H54 (cell line): ENCODE measurements at regions not wholly inside any gene's neighbourhood (a gene's known extent, or its start where the extent isn't known, plus 50 kb on each side); places are given as distances from the start of the nearest gene placed in this dataset.

Experiments used
- DNase-seq: peaks from one replicate; pipeline ENCODE4 v3.0.0; 2011; ENCODE audit warnings: low spot score, mixed read lengths; ENCODE audit not compliant: insufficient read length
- FAIRE-seq: peaks from 3 replicates; lab custom pipeline; 2011; peaks lifted over from hg19 to GRCh38; lab: Jason Lieb, UNC
- POLR2A ChIP-seq: IDR thresholded peaks from 2 replicates; pipeline ENCODE4 v1.6.1; 2011; ENCODE audit warnings: low read depth, mild to moderate bottlenecking, low read length

DNA sequence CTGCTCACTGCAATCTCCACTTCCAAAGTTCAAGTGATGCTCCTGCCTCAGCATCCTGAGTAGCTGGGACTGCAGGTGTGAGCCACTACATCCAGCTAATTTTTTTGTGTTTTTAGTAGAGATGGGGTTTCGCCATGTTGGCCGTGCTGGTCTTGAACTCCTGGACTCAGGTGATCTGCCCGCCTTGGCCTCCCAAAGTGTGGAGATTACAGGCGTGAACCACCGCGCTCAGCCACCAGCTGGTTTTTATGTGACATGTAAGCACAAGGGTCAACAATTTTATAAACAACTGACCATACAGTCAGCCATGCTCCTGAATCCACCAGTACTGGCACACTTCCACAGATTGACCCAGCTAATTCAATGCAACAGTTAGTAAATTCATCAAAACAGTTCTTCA, 526.3 kb upstream of the LRRC4C start:
- FAIRE-seq (no peak), DNase-seq (no peak)
- no peak for TF ChIP-seq POLR2A

DNA sequence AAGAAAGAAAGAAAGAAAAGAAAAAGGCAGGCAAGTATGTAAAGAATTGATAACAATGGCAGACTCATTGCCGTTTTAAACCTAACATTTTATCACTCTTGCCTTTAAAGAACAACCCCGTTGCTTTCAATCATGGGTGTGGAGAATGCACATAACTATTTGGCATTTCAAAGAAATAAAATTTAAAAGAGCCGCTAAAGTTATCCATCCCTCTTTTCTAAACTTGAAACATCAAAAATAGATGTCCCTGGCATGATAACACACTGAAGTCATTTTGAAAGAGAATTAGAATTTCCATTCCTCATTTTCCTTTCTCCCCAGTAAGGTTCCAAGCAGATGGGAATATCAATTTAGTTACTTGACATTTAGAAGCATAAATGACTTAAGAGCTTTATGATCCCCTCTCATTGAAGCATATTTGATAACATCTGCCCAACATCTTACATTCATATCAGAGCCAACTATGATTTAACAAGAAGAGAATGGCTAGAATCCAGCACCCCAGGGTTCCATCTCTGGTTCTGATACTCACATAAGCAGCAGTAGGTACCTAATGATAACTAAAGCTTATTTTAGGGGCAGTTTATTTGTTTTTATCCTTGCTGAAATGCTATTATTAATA, 529.6 kb upstream of the LRRC4C start:
- FAIRE-seq (no peak), DNase-seq (no peak)
- TF ChIP-seq POLR2A: no peak

DNA sequence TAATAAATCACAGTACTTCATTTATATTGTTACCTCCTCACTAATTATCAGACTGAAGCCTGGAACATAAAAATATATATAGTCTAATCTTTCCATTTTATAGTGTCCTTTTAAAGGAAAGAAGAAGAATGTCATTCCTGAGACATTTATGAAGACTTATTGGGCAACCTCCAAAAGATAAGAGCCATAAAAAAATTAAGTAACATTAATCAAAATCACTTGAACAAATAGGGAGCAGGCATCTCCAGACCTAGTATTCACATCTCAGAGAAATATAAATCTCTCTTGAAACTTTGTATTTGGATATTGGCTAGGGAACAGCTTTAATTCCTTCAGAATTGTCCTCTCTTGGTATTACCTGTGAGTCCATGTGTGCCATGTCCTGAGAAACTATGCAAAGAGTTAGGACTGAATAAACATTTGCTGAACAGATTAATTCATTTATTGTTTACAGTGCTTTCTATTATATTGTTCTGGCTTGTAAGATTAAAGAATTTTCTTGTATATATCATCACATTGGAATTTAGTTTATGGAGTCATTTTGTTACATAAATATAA, 530.5 kb upstream of the LRRC4C start:
- DNase-seq: no peak
- no peak for FAIRE-seq
- TF ChIP-seq POLR2A: no peak

DNA sequence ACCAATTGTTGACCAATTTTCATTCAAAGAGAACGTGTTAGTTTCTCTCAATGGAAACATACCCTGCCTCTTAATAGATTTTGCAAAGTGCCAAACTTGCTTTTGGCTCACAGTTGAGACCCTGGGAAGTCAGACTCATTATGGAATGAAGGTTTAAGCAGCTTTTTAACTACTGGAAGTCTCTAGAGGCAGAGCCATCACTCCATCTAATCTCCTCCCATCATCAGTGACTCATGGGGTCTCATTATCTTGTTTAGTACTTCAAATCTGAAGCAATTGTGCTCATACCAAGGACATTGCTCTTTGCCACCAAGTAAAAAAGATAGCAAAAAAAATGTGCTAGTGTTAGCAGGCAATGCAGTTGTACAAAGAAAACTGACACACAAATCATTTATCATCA, 537.1 kb upstream of the LRRC4C start:
- FAIRE-seq (no peak), DNase-seq (no peak)
- no peak for TF ChIP-seq POLR2A

DNA sequence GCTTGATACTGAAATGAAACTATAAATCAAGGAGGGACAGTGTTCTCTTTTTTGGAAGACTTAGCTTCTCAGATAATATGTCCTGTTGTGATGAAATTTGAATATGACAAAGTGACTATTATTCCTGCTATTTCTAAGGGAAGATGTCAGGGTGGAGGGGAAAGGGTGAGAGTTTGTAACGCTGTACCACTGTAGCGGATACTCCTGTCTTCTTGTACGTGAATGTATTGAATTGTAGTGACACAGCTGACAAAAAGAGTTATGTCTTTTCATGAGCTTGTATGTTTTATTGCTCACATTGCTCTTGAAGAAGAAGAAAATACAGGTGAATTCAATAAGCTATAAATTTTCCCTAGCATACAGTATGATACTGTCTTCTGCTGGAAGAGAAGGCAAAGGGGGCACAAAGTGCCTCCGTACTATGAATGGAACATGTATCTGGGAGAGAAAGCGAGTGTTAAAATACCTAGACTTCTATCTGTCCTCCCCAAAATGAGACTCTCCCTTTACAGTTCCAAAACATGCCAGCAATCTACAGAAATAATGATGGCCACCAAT, 538.5 kb upstream of the LRRC4C start:
- no peak for FAIRE-seq
- TF ChIP-seq POLR2A: no peak

DNA sequence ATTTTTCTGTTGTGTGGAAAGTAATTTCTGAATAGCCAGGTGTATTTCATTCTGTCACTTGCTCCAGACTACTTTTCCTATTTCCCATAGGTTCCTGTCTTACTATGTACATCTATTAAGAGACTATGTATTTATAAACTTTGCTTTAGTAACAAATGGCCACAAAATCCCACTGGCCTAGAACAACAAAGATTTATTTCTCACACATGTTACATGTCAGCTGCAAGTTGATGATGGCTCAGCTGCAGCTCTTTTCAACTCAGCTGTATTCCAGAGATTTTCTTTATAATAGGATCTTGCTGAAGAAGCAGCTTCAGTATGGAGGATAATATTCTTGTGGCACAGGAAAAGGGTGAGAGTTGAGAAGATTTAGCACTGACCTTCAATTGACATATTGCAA, 539.6 kb upstream of the LRRC4C start:
- FAIRE-seq (no peak), DNase-seq (no peak)
- no peak for TF ChIP-seq POLR2A

More for the DNA sequence above, 538.5 kb upstream of the LRRC4C start:
- no peak for DNase-seq

DNA sequence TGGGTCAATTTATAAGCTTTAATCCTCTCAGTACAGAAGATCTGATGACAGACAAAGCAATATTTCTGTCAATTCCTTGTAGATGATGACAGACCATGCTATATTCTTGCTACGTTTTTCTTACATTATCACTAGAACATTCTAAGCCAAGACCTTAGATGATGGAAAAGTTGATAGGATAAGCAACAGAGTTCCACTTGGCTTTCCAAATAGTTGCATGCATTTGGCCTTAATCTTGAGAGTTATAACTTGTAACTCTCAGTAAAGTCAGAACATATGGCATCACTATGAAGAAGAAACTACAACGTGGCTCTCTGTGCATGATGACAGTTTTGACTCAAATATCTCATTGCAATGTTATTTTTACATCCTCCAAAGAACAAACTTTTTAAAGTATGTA, 544.3 kb upstream of the LRRC4C start:
- TF ChIP-seq POLR2A: no peak
- FAIRE-seq (no peak), DNase-seq (no peak)

DNA sequence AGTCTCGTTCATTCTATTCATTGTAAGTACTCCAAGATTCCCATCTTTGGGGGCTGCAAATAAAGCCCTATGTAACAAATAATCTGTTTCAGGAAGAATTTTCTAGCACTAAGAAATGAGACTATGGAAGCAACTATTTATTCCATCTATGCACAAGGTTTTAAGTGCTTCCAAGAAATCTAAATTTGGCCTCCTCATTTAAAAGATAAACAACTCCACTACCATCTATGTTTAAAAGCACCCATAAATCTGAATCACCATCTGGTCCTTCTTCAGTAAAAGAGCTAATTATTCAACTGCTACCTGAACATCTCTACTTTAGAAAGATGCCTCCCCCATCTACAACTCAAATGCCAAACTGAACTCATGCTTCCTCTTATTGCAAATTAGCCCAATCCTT, 547.3 kb upstream of the LRRC4C start:
- FAIRE-seq (no peak), DNase-seq (no peak)
- TF ChIP-seq POLR2A: no peak

DNA sequence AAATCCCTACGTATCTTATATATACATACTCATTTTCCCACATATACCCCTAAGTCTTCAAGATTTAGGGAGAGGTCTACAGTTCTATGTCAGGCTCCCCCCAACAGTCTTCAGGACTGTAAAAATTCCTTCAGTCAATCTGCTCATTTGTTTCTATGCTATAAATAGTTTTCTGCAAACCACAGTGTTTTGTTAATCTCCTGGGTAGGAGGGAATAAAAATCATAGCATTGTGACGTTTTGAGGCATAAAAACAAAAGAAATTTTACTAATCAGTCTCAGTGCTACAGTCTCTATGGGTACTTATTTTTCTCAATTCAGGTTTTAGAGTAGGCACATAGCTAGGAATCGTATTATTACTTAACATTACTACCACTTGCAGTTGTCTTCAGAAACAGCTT, 552.8 kb upstream of the LRRC4C start:
- no peak for DNase-seq
- TF ChIP-seq POLR2A: no peak
- no peak for FAIRE-seq

DNA sequence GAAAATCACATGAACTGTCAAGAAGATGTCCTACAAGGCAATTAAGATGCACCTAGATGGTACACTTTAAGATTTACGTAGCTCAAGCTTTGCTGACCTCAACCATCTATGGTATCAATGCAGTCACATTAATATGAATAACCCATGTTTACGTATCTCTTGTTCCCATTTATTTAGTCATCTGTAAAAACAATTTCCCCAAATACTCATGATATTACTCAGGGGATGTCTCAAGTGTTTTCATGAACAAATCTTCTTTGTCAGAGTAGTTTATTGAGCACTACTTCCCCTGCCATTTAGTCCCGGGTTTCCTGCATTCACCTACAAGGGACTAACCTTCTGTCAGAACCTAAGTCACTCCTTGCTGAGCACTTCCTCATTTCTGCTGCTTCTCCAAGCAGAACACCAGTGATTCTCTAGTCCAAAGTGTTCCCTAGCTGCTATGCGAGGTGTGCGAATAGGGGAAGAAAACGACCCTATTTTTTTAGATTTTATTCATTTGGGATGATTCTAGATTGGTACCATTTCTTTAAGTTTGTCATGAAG, 554.3 kb upstream of the LRRC4C start:
- FAIRE-seq: no peak
- DNase-seq: no peak
- TF ChIP-seq POLR2A: no peak

DNA sequence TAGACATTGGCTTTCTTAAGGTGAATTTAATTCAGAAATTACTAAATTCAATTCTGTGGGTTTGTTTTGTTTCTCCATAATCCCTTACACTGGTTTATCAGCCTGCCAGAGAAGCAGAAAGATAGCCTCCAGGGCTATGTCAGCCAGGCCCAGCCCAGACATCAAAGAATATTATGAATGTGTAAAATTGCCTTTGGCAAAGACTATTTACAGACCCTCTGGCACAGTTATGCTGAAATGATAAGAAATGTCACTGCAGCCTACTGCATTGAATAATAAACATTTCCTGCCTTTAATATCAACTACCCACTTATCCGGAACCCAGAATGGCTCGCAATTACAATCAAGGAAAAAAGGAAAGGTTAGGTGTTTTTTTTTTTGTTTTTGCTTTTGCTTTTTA, 562.5 kb upstream of the LRRC4C start:
- TF ChIP-seq POLR2A: no peak
- FAIRE-seq: no peak
- DNase-seq: no peak

DNA sequence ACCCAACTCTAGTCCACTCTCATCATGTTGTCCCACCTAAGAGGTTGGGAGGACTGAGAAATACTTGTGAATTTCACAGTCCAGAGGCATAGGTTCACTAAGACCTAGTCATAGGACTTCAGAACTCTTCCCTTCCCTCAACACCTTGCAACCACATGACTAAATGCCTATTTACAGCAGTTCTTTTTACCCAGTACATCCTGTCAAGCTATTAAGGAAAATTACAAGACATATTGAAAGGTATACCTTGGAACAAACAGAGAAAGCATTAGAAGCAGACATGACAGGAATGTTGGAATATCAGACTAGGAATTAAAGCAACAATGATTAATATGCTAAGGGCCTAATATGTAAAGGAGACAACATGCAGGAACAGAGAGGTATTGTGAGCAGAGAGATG, 563.8 kb upstream of the LRRC4C start:
- TF ChIP-seq POLR2A: no peak
- no peak for FAIRE-seq

DNA sequence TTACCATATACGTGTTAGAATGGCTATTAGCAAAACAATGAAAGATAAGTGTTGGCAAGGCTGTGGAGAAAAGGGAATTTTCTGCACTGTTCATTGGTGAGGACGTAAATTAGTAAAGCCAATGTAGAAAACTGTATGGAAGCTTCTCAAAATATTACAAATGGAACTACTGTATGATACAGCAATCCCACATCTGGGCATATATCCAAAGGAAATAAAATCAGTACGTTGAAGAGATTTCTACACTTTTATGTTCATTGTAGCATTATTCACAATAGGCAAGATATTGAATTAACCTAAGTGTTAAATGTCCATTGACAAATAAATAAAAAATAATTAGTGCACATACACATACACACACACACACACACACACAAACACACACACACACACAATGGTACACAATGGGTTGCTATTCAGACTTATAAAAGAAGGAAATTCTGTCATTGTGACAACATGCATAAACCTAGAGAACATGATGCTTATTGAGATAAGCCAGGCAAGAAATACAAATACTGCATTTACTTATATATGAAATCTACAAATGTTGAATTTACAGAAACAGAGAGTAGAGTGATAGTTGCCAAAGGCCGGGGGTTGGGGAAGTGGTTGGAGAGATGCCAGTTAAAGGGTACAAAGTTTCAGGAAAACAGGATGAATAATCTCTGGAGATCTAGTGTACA, 565.8 kb upstream of the LRRC4C start:
- TF ChIP-seq POLR2A: no peak
- FAIRE-seq: no peak

More for the DNA sequence above, 563.8 kb upstream of the LRRC4C start:
- no peak for DNase-seq

DNA sequence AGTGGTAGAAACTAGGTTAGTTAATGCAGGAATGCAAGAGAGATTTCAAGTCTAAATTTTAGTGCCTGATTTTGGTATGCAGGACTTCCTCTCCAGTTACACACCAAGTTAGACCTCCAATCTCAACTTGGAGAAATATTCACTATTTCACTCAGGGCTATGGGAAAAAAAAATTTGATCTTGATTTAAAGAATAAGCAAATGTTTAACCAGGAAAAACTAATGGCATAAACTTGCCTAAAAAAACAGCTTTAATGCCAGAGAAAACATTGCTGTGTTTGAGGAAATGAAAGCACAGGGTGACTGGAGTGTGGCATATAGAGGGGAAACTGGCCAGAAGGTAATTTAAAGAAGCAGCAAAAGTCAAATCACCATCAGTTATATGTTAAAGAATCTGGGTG, 575.4 kb upstream of the LRRC4C start:
- FAIRE-seq (no peak), DNase-seq (no peak)
- no peak for TF ChIP-seq POLR2A

More for the DNA sequence above, 565.8 kb upstream of the LRRC4C start:
- no peak for DNase-seq
